HG02840 (cell line): ENCODE measurements at regions not wholly inside any gene's neighbourhood (a gene's known extent, or its start where the extent isn't known, plus 50 kb on each side); places are given as distances from the start of the nearest gene placed in this dataset.
"Not testable (repeated sequence)": the region's sequence is repeated elsewhere in the genome, so short reads cannot be mapped to it uniquely, and the experiment has no call there.

ENCODE experiments used
- ATAC-seq: cut with Tn5 transposase; IDR thresholded peaks from one replicate; pipeline ENCODE4 v1.9.1; 2021; ENCODE audit warnings: mild to moderate bottlenecking, moderate library complexity, moderate number of reproducible peaks; ENCODE audit not compliant: unreplicated experiment, low FRiP score

- no peak for ATAC-seq
These were observed 220.7 kb downstream of the TACR3 start for GRCh38 chr4:103499094-103499493.

- ATAC-seq = peak; percentile 90
These were observed 221.4 kb downstream of the TACR3 start for GRCh38 chr4:103498161-103499070.

- no peak for ATAC-seq
These were observed 222.1 kb downstream of the TACR3 start for GRCh38 chr4:103497692-103498091.

GRCh38 chr4:103496800-103497199 lies 223.0 kb downstream of the TACR3 start:
- ATAC-seq = no peak

- ATAC-seq = no peak
These were observed 226.2 kb downstream of the TACR3 start for GRCh38 chr4:103493450-103494159.

- ATAC-seq = not testable (repeated sequence)
These were observed 234.5 kb downstream of the TACR3 start for GRCh38 chr4:103485296-103485695.

- ATAC-seq = no peak
These were observed 235.3 kb downstream of the TACR3 start for GRCh38 chr4:103484521-103484920.

- no peak for ATAC-seq
These were observed 236.9 kb downstream of the TACR3 start for GRCh38 chr4:103482893-103483292.

- no peak for ATAC-seq
These were observed 237.3 kb downstream of the TACR3 start for GRCh38 chr4:103482471-103482870.

GRCh38 chr4:103478734-103479133 lies 241.1 kb downstream of the TACR3 start:
- ATAC-seq = no peak

- no peak for ATAC-seq
These were observed 241.6 kb downstream of the TACR3 start for GRCh38 chr4:103478210-103478609.

GRCh38 chr4:103457566-103457965 lies 259.4 kb upstream of the CENPE start:
- ATAC-seq = no peak

GRCh38 chr4:103451341-103451740 lies 253.2 kb upstream of the CENPE start:
- ATAC-seq = no peak

GRCh38 chr4:103450693-103451092 lies 252.6 kb upstream of the CENPE start:
- no peak for ATAC-seq

GRCh38 chr4:103449296-103450023 lies 251.3 kb upstream of the CENPE start:
- no peak for ATAC-seq

GRCh38 chr4:103445377-103445776 lies 247.2 kb upstream of the CENPE start:
- no peak for ATAC-seq

- no peak for ATAC-seq
These were observed 245.2 kb upstream of the CENPE start for GRCh38 chr4:103443324-103443723.

GRCh38 chr4:103429283-103429682 lies 231.1 kb upstream of the CENPE start:
- no peak for ATAC-seq

GRCh38 chr4:103425406-103425805 lies 227.3 kb upstream of the CENPE start:
- ATAC-seq = no peak

- no peak for ATAC-seq
These were observed 226.7 kb upstream of the CENPE start for GRCh38 chr4:103424853-103425252.

- ATAC-seq = no peak
These were observed 225.1 kb upstream of the CENPE start for GRCh38 chr4:103423261-103423660.
